ENCODE measurements at regions not wholly inside any gene's neighbourhood (a gene's known extent, or its start where the extent isn't known, plus 50 kb on each side); places are given as distances from the start of the nearest gene placed in this dataset.

DNA sequence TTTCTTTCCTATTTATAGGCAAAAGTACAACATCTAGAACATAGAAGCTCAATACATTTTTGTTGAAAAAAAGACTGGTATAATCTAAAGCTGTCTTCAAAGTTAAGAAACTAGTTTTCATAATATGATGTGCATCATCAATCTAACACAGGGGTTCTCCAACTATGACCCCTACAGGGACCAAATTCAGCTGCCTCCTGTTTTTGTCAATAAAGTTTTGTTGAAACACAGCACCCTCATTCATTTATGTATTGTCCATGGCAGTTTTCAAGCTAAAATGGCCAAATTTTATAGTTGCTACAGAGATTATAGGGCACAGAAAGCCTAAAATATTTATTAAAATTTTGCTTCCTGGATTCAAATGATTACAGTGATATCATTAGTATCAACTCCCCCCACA lies 452.9 kb downstream of the CCER1 start:
- POLR2A ChIA-PET = no interaction called here
- Histone ChIP-seq H3K27me3 (ENCODE audit: control insufficient read depth, insufficient read depth, low read length) (no peaks in the 10 kb centered on the region; the same call in 1 of the 2 replicates), H3K36me3 (ENCODE audit: control insufficient read depth, insufficient read depth, low read length) (no peaks in the 10 kb centered on the region), H3K4me3 (ENCODE audit: low read depth, low read length) (no peak overlapping the region)
- TF ChIP-seq, protein P1, sequence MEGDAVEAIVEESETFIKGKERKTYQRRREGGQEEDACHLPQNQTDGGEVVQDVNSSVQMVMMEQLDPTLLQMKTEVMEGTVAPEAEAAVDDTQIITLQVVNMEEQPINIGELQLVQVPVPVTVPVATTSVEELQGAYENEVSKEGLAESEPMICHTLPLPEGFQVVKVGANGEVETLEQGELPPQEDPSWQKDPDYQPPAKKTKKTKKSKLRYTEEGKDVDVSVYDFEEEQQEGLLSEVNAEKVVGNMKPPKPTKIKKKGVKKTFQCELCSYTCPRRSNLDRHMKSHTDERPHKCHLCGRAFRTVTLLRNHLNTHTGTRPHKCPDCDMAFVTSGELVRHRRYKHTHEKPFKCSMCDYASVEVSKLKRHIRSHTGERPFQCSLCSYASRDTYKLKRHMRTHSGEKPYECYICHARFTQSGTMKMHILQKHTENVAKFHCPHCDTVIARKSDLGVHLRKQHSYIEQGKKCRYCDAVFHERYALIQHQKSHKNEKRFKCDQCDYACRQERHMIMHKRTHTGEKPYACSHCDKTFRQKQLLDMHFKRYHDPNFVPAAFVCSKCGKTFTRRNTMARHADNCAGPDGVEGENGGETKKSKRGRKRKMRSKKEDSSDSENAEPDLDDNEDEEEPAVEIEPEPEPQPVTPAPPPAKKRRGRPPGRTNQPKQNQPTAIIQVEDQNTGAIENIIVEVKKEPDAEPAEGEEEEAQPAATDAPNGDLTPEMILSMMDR (IDR thresholded peaks at IDR 0.05; ENCODE audit: insufficient read depth, low read depth, low read length) = no peak
- CTCF ChIA-PET = no interaction called here
- DNase-seq (ENCODE audit: low read depth) = no peak

- ChIA-PET CTCF (no interaction called here), POLR2A (no interaction called here)
- Histone ChIP-seq H3K4me3 (ENCODE audit: low read depth, low read length) (no peak overlapping the region), H3K36me3 (ENCODE audit: control insufficient read depth, insufficient read depth, low read length) (no peaks in the 10 kb centered on the region), H3K27me3 (ENCODE audit: control insufficient read depth, insufficient read depth, low read length) (no peaks in the 10 kb centered on the region; the same call in 1 of the 2 replicates)
- TF ChIP-seq, protein P1 (IDR thresholded peaks at IDR 0.05; ENCODE audit: insufficient read depth, low read depth, low read length) = no peak
- DNase-seq (ENCODE audit: low read depth) = no peak
Observed at GRCh38 chr12:90501412-90501811, 453.6 kb downstream of the CCER1 start.

GRCh38 chr12:90499795-90500194 lies 455.2 kb downstream of the CCER1 start:
- DNase-seq (ENCODE audit: low read depth) = no peak
- TF ChIP-seq, protein P1 (IDR thresholded peaks at IDR 0.05; ENCODE audit: insufficient read depth, low read depth, low read length) = no peak
- POLR2A ChIA-PET = no interaction called here
- Histone ChIP-seq H3K27me3 (ENCODE audit: control insufficient read depth, insufficient read depth, low read length) (no peaks in the 10 kb centered on the region; the same call in 1 of the 2 replicates), H3K36me3 (ENCODE audit: control insufficient read depth, insufficient read depth, low read length) (no peaks in the 10 kb centered on the region), H3K4me3 (ENCODE audit: low read depth, low read length) (no peak overlapping the region)
- CTCF ChIA-PET = no interaction called here

DNA sequence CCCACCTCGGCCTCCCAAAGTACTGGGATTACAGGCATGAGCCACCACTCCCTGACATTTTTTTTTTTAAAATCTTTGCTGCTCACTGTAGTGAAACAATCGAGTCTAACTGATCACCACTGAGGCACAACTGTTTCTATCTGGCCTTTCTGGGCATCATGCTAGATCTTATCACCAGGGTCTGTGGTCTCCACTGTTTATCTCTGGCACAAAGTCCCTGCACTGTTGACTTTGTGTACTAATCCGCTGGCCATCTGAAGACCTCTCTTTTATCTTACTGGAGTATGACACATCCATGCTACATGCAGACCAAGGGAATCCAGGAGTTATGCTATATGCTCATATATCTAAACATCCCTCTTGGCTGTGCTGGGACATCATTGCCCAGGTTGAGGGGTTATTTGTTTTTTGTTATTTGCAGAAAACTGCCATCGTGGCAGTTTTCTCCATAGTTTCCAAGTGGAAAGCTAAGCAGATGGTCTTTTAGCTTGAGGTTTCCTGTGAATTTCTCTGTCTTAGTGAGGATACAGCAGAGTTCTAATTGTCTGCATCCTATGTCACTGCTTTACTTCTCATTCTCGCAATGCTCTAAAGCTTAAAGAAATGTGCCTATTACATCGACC lies 456.9 kb downstream of the CCER1 start:
- H3K4me3 ChIP-seq (ENCODE audit: low read depth, low read length) = no peak overlapping the region
- POLR2A ChIA-PET = no interaction called here
- no peaks in the 10 kb centered on the region for H3K36me3 ChIP-seq (ENCODE audit: control insufficient read depth, insufficient read depth, low read length)
- CTCF ChIA-PET = no interaction called here
- TF ChIP-seq, protein P1 (IDR thresholded peaks at IDR 0.05; ENCODE audit: insufficient read depth, low read depth, low read length) = no peak
- DNase-seq (ENCODE audit: low read depth) = no peak
- H3K27me3 ChIP-seq (ENCODE audit: control insufficient read depth, insufficient read depth, low read length) = no peaks in the 10 kb centered on the region; the same call in 1 of the 2 replicates

DNA sequence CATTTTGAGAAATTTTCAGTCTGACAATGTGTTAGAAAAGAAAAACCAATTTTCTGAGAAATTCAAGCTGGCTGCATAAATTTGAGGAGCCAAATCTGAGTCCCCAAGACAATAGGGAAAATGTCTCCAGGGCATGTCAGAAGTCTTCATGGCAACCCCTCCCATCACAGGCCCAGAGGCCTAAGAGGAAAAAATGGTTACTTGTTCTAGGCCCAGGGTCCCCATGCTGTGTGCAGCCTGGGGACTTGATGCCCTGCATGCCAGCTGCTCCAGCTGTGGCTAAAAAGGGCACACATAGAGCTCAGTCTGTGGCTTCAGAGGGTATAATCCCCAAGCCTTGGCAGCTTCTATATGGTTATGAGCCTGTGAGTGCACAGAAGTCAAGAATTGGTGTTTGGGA lies 464.6 kb downstream of the CCER1 start:
- CTCF ChIA-PET = no interaction called here
- Histone ChIP-seq H3K27me3 (ENCODE audit: control insufficient read depth, insufficient read depth, low read length) (no peaks in the 10 kb centered on the region), H3K36me3 (ENCODE audit: control insufficient read depth, insufficient read depth, low read length) (no peaks in the 10 kb centered on the region), H3K4me3 (ENCODE audit: low read depth, low read length) (no peak overlapping the region)
- no peak for DNase-seq (ENCODE audit: low read depth)
- POLR2A ChIA-PET = no interaction called here
- TF ChIP-seq, protein P1 (IDR thresholded peaks at IDR 0.05; ENCODE audit: insufficient read depth, low read depth, low read length) = no peak

All from BJ (cell line).